Neuronal stem cell (in vitro differentiated cells): ENCODE measurements at regions not wholly inside any gene's neighbourhood (a gene's known extent, or its start where the extent isn't known, plus 50 kb on each side); places are given as distances from the start of the nearest gene placed in this dataset.

ENCODE experiments used
- DNase-seq: peaks from one replicate; pipeline ENCODE4 v3.0.0-alpha.2; 2013; ENCODE audit warnings: low spot score
- H2AFZ ChIP-seq: one replicate; pipeline ENCODE4 v1.6.1; 2013; ENCODE audit warnings: mild to moderate bottlenecking, low read length, inconsistent platforms
- H2AK5ac ChIP-seq: 2 replicates; pipeline ENCODE4 v1.6.1; 2013; ENCODE audit warnings: low read depth, mild to moderate bottlenecking, inconsistent platforms, low read length, moderate library complexity, mixed read lengths
- H2BK120ac ChIP-seq: 2 replicates; pipeline ENCODE4 v1.6.1; 2013; ENCODE audit warnings: low read depth, mild to moderate bottlenecking, inconsistent platforms, low read length, moderate library complexity, mixed read lengths
- H2BK12ac ChIP-seq: one replicate; pipeline ENCODE4 v1.6.1; 2013; ENCODE audit warnings: low read length, inconsistent platforms
- H2BK15ac ChIP-seq: 2 replicates; pipeline ENCODE4 v1.6.1; 2013; ENCODE audit warnings: mild to moderate bottlenecking, low read length, inconsistent platforms, mixed read lengths
- H2BK5ac ChIP-seq: one replicate; pipeline ENCODE4 v1.6.1; 2013; ENCODE audit warnings: inconsistent platforms, mild to moderate bottlenecking, low read length, moderate library complexity
- H3K14ac ChIP-seq: one replicate; pipeline ENCODE4 v1.6.1; 2013; ENCODE audit warnings: low read length, inconsistent platforms
- H3K18ac ChIP-seq: 2 replicates; pipeline ENCODE4 v1.6.1; 2013; ENCODE audit warnings: low read length, inconsistent platforms
- H3K23ac ChIP-seq: 2 replicates; pipeline ENCODE4 v1.6.1; 2013; ENCODE audit warnings: low read depth, mild to moderate bottlenecking, mixed read lengths, low read length, inconsistent platforms; ENCODE audit not compliant: poor library complexity
- H3K27ac ChIP-seq: replicated peaks from 3 replicates; pipeline ENCODE4 v1.5.1; 2013; ENCODE audit warnings: low read length, inconsistent platforms
- H3K27me3 ChIP-seq, 3 experiments: 2 replicates each; pipeline ENCODE4 v1.6.1; 2013; ENCODE audit warnings: low read length in 3 of 3, mild to moderate bottlenecking in 2 of 3, inconsistent platforms in 1 of 3, low read depth in 1 of 3, mixed read lengths in 1 of 3, moderate library complexity in 1 of 3; ENCODE audit not compliant: control insufficient read depth in 3 of 3, insufficient read depth in 3 of 3
- H3K36me3 ChIP-seq, 2 donors: replicated peaks in 1 of 2; 2 replicates each; pipeline ENCODE4 v1.6.1; 2013; ENCODE audit warnings: low read length in 2 of 2; ENCODE audit not compliant: control insufficient read depth in 2 of 2, insufficient read depth in 2 of 2
- H3K4ac ChIP-seq: 2 replicates; pipeline ENCODE4 v1.6.1; 2013; ENCODE audit warnings: inconsistent platforms, mild to moderate bottlenecking, low read length, moderate library complexity
- H3K4me1 ChIP-seq, 2 donors: 1 replicate in 1 of 2; 2 replicates in 1 of 2; pipeline ENCODE4 v1.6.1; 2013; ENCODE audit warnings: low read length in 2 of 2, low read depth in 1 of 2; ENCODE audit not compliant: control insufficient read depth in 2 of 2, insufficient read depth in 1 of 2
- H3K4me2 ChIP-seq: one replicate; pipeline ENCODE4 v1.6.1; 2013; ENCODE audit warnings: mild to moderate bottlenecking, low read length, inconsistent platforms; ENCODE audit not compliant: insufficient read depth, poor library complexity, severe bottlenecking
- H3K4me3 ChIP-seq, 2 donors: 2 replicates each; pipeline ENCODE4 v1.5.1; 2013; ENCODE audit warnings: low read length in 2 of 2, mild to moderate bottlenecking in 2 of 2, inconsistent platforms in 1 of 2, moderate library complexity in 1 of 2
- H3K79me1 ChIP-seq: one replicate; pipeline ENCODE4 v1.6.1; 2013; ENCODE audit warnings: low read depth, mild to moderate bottlenecking, inconsistent platforms, low read length, moderate library complexity
- H3K9ac ChIP-seq: one replicate; pipeline ENCODE4 v1.6.1; 2013; ENCODE audit warnings: mild to moderate bottlenecking, low read depth, low read length, inconsistent platforms; ENCODE audit not compliant: poor library complexity
- H3K9me3 ChIP-seq, 2 donors: replicated peaks in 1 of 2; 2 replicates each; pipeline versions ENCODE3 to v1.6.1; 2013; ENCODE audit warnings: low read length in 2 of 2, mild to moderate bottlenecking in 2 of 2, inconsistent platforms in 1 of 2, low read depth in 1 of 2, mixed read lengths in 1 of 2, moderate library complexity in 1 of 2; ENCODE audit not compliant: control insufficient read depth in 2 of 2, insufficient read depth in 1 of 2
- H4K8ac ChIP-seq: one replicate; pipeline ENCODE4 v1.6.1; 2013; ENCODE audit warnings: low read depth, mild to moderate bottlenecking, inconsistent platforms, low read length, moderate library complexity
- H4K91ac ChIP-seq: one replicate; pipeline ENCODE4 v1.6.1; 2013; ENCODE audit warnings: low read length, low read depth, mild to moderate bottlenecking, inconsistent platforms; ENCODE audit not compliant: poor library complexity
- WGBS, 2 donors: extraction: QIAGEN DNeasy Blood & Tissue Kit; methylation state at CpG; one replicate each; pipeline ENCODE4 v1.1.7; 2013; ENCODE audit warnings: missing lambda C conversion rate in 2 of 2, mixed read lengths in 1 of 2; ENCODE audit not compliant: insufficient read length in 2 of 2, insufficient replicate concordance in 1 of 2; ENCODE audit errors: extremely low coverage in 2 of 2; 5-methylcytosine and 5-hydroxymethylcytosine counted together

DNA sequence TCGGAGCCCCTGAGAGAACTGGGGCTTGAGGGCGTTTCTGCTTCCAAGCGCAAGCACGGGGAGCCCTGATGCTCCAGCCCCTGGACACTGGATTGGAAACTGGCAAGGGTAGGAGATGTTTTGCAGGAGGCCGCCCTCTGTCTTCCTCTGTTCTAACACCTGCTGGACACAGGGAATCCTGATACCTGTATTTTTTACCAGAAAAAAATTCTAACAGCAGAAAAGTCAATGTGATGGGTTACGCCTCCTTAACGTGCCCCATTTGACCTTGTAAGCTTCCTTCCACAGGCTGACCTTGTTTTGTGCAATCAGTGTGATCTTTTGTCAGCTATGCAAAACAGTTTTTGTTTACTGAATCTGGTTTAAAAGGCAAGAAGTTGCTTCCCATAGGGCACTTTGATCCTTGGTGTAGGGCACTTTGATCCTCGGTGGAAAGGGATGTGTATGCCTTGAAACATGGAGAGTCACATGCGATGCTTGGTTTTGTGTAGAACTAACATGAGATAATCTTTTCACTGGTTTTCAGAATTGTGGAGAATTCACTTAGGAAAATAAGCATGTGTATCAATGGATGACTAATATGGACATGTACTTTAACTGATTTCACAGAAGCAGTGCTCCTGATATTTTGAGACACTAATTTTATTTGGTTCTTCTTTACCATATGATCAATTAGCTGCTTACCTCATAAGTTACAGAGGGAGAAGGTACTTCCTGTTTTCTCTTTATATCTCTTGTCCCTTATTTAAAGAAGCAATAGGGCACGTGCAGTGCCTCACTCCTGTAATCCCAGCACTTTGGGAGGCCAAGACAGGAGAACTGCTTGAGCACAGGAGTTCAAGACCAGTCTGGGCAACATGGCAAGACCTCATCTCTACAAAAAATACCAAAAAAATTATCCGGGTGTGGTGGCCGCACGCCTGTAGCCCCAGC is 59.9 kb upstream of the MAP3K4 start:
- H2BK15ac ChIP-seq, result no peak overlapping the region
- no peak overlapping the region for H4K91ac ChIP-seq
- no peaks in the 10 kb centered on the region for H3K79me1 ChIP-seq
- peak overlapping the region; percentile 99 for H3K14ac ChIP-seq
- H4K8ac ChIP-seq, result peak overlapping the region; percentile 6
- H3K9ac ChIP-seq, result peak overlapping the region; percentile 65
- DNase-seq, result no peak
- H3K18ac ChIP-seq, result peak overlapping the region; percentile 88
- peak overlapping the region; percentile 81 for H3K4me2 ChIP-seq
- H2BK12ac ChIP-seq, result no peak overlapping the region
- H3K23ac ChIP-seq, result no peak overlapping the region
- no peak overlapping the region for H2BK5ac ChIP-seq
- H3K4me1 ChIP-seq, result peaks cover 2 to 4% of the 10 kb centered on the region in 2 donors
- peak overlapping the region; percentile 99 for H2AFZ ChIP-seq
- WGBS, 2 donors, result no CpG with 5 or more reads among the region's 13 CpGs
- peaks cover 3 to 6% of the 10 kb centered on the region in 2 donors for H3K9me3 ChIP-seq
- no peak overlapping the region for H2AK5ac ChIP-seq
- H2BK120ac ChIP-seq, result peak overlapping the region; percentile 13
- peak overlapping the region; percentile 56 to 80 for H3K4me3 ChIP-seq
- peaks cover 0 to 6% (median 0%) of the 10 kb centered on the region in 3 experiments for H3K27me3 ChIP-seq
- peaks cover 0 to 2% of the 10 kb centered on the region in 2 donors for H3K36me3 ChIP-seq
- H3K4ac ChIP-seq, result no peak overlapping the region
- no peak overlapping the region for H3K27ac ChIP-seq

- H3K4me3 ChIP-seq, result no peak overlapping the region
- no peak overlapping the region for H4K91ac ChIP-seq
- H3K18ac ChIP-seq, result no peak overlapping the region
- H3K79me1 ChIP-seq, result no peaks in the 10 kb centered on the region
- H2BK5ac ChIP-seq, result no peak overlapping the region
- H4K8ac ChIP-seq, result no peak overlapping the region
- WGBS, 2 donors, result no CpG with 5 or more reads among the region's 8 CpGs
- H3K4me1 ChIP-seq, result peaks cover 2 to 4% of the 10 kb centered on the region in 2 donors
- no peak overlapping the region for H2BK12ac ChIP-seq
- H3K4me2 ChIP-seq, result no peak overlapping the region
- no peak overlapping the region for H2BK120ac ChIP-seq
- H3K27me3 ChIP-seq, result peaks cover 0 to 6% (median 0%) of the 10 kb centered on the region in 3 experiments
- peaks cover 0 to 2% of the 10 kb centered on the region in 2 donors for H3K36me3 ChIP-seq
- H3K9ac ChIP-seq, result no peak overlapping the region
- no peak overlapping the region for H2AFZ ChIP-seq
- peaks cover 3 to 6% of the 10 kb centered on the region in 2 donors for H3K9me3 ChIP-seq
- no peak overlapping the region for H3K4ac ChIP-seq
- H3K27ac ChIP-seq, result no peak overlapping the region
- H3K14ac ChIP-seq, result no peak overlapping the region
- no peak overlapping the region for H3K23ac ChIP-seq
- DNase-seq, result no peak
- no peak overlapping the region for H2AK5ac ChIP-seq
- no peak overlapping the region for H2BK15ac ChIP-seq
Observed at GRCh38 chr6:160933256-160933655, 58.3 kb upstream of the MAP3K4 start.

DNA sequence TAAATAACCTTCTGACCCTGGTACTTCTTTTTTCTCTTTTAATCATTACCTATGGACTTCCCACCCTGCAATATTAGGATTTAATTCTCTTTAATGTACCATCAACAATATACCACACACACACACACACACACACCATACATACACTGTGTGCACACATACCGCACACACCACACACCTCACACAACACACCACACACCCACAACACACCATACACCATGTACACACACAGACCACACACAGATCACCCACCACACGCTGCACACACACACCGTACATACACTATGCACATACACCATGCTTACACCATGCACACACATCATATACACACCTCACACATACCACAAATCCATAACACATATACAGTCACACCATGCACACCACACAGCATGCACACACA is 57.4 kb upstream of the MAP3K4 start:
- H2AFZ ChIP-seq, result no peak overlapping the region
- H3K4me3 ChIP-seq, result no peak overlapping the region
- peak overlapping the region; percentile 90 for H3K23ac ChIP-seq
- peaks cover 2 to 4% of the 10 kb centered on the region in 2 donors for H3K4me1 ChIP-seq
- H3K4ac ChIP-seq, result peak overlapping the region; percentile 95
- H2BK15ac ChIP-seq, result no peak overlapping the region
- peaks cover 0 to 6% (median 0%) of the 10 kb centered on the region in 3 experiments for H3K27me3 ChIP-seq
- no peak overlapping the region for H2BK120ac ChIP-seq
- peaks cover 0 to 2% of the 10 kb centered on the region in 2 donors for H3K36me3 ChIP-seq
- peaks cover 3 to 6% of the 10 kb centered on the region in 2 donors for H3K9me3 ChIP-seq
- H3K14ac ChIP-seq, result peak overlapping the region; percentile 75
- whole genome bisulfite sequencing, 2 donors, result 100% methylated on average over 1 of the region's 3 CpGs; no CpG with 5 or more reads in 1 of the 2 donors
- H3K9ac ChIP-seq, result peak overlapping the region; percentile 79
- no peak overlapping the region for H3K27ac ChIP-seq
- no peak overlapping the region for H2BK5ac ChIP-seq
- peak overlapping the region; percentile 69 for H4K91ac ChIP-seq
- H3K79me1 ChIP-seq, result no peaks in the 10 kb centered on the region
- H3K4me2 ChIP-seq, result no peak overlapping the region
- no peak overlapping the region for H4K8ac ChIP-seq
- H2AK5ac ChIP-seq, result peak overlapping the region; percentile 78
- H3K18ac ChIP-seq, result peak overlapping the region; percentile 66
- DNase-seq, result no peak
- H2BK12ac ChIP-seq, result no peak overlapping the region

DNA sequence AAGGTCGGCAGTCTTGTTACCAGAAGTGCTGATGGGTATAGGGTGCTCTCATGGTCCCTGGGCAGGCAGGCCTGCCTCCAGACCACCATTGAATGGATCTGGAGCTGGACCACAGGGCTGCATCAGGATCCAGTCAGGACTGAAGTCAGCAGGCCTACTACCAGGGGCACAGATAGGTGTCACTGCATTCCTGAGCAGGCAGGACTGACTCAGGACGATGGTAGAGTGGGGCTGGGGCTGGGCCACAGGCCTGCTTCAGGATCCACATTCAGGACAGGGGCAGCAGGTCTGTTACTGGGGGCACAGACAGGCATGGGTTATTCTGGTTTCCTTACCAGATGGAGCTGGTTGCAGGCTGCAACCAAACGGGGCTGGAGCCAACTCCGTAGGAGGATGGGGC is 51.4 kb upstream of the MAP3K4 start:
- Histone ChIP-seq H3K27me3 (no peaks in the 10 kb centered on the region), H2BK5ac (peak overlapping the region; percentile 31), H3K27ac (no peak overlapping the region), H3K23ac (no peak overlapping the region), H3K4me2 (no peak overlapping the region), H3K14ac (peak overlapping the region; percentile 21), H4K8ac (peak overlapping the region; percentile 56), H3K4ac (peak overlapping the region; percentile 70), H3K18ac (peak overlapping the region; percentile 80), H3K4me1 (no peaks in the 10 kb centered on the region), H3K9me3 (peaks cover 0 to 5% of the 10 kb centered on the region in 2 donors), H2BK120ac (no peak overlapping the region), H4K91ac (no peak overlapping the region), H2AFZ (no peak overlapping the region), H2BK12ac (no peak overlapping the region), H3K4me3 (no peak overlapping the region), H3K79me1 (no peaks in the 10 kb centered on the region), H3K9ac (no peak overlapping the region), H2BK15ac (peak overlapping the region; percentile 60), H3K36me3 (no peaks in the 10 kb centered on the region), H2AK5ac (peak overlapping the region; percentile 77)
- no peak for DNase-seq
- WGBS, 2 donors, result no CpG with 5 or more reads among the region's 4 CpGs
